Glomerular visceral epithelial cell (primary cell): ENCODE measurements at regions not wholly inside any gene's neighbourhood (a gene's known extent, or its start where the extent isn't known, plus 50 kb on each side); places are given as distances from the start of the nearest gene placed in this dataset.
"Not testable (repeated sequence)": the region's sequence is repeated elsewhere in the genome, so short reads cannot be mapped to it uniquely, and the experiment has no call there.

Experiments
- DNase-seq: peaks from one replicate; pipeline ENCODE4 v3.0.0-alpha.2; 2016; ENCODE audit errors: extremely low spot score

DNA sequence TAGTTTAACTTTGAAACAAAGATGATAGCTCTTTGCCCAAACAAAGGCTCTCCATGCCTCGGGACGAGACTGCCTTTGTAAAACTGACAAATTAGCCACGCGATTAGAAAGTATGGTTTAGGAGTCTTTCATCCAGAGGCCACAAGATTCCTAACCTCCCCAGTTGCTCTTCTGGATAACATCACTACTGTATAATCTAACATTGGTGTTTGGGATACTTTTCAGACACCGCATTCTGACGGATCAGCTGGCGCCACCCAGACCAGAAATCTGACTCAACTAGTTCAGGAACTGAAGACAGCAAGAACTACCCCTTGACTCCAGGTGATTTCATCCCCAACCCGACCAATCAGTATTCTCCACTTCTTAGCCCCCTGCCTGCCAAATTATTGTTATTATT, 98.1 kb upstream of the TEX13D start:
- DNase-seq: no peak

DNA sequence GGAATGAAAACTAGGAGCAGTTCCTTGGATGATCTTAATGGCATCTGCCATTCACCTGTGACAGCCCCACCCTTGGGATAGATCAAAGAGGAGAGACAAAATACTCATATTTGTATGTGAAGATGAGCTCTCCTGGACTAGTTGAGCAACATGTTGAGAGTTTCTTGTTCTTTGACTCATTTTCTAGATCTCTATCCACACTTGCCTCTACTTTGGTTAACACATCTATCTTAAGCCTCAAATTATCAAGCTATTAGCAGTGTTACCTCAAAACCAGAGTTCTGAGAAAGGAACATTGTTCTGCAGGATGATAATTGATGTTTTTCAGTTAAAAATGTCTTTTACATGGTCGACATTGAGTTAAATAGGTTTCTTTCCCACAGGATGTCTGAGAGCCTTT, 94.2 kb upstream of the TEX13D start:
- no peak for DNase-seq

DNA sequence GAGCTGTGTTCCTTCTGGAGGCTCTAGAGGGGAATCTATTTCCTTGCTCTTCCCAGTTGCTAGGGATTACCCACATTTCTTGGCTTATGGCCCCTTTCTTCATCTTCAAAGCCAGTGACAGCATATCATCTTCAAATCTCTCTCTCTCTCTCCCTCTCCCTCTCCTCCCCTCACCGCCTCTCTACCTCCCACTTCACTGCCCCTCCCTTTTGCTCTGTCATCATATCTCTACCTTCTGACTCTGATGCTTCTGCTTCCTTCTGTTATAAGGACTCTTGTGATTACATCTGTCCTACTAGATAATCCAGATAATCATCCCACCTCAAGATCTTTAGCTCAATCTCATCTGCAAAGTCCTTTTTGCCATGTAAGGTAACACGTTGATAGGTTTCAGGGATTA, 93.1 kb upstream of the TEX13D start:
- no peak for DNase-seq

DNA sequence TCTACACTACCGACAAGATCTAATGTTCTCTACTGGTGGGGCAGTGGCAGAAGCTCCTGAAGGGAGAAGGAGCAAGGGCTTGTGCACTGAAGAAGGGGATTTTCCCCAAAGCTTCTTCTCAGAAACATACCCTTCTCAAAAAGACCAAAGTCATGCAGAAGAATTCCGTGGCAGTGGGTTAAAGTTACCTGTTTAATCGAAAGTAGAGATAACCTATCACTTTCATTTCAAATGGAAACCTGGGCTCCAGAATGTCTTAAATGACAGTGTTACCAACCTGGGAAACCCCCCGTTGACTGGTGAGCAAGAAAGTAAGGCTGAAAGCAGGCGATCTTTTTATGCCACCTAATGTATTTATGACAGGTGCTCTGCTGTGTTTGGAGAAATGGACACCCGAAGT, 92.5 kb upstream of the TEX13D start:
- no peak for DNase-seq

DNA sequence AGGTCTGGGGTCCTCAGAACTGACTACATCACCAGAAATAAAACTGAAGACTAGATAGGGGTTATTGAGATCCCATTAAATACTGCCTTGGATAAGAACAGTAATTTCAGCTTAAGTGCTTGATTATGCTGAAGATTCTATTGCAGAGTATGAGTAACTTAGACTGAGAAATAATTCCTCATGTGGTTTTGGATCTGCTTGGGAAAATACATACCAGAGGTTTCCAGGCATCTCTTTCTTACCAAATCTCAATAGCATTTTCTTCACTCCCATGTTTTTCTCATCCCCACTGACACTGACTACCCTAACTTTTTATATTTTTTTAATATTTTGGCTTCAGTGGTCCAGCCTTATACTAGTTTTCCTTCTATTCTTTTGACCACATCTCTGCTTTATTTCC, 92.0 kb upstream of the TEX13D start:
- no peak for DNase-seq

DNA sequence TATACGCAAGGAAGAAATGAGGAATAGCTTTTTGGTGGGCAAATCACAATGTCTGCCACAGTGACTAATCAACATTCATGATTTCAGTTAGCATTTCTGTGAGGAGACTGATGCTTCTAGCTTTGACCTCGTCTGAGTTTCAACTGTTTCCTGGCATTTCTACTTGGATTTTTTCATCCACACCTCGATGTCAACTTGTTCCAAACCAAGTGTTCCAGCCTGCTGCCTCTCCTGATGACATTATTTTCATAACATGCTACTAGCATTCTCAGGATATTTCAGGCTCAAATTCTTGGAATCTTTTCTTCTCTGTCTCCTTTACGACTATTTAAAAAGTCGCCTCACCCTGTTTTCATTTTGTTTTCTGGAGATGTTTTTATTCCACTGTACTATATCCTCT, 90.3 kb upstream of the TEX13D start:
- no peak for DNase-seq

DNA sequence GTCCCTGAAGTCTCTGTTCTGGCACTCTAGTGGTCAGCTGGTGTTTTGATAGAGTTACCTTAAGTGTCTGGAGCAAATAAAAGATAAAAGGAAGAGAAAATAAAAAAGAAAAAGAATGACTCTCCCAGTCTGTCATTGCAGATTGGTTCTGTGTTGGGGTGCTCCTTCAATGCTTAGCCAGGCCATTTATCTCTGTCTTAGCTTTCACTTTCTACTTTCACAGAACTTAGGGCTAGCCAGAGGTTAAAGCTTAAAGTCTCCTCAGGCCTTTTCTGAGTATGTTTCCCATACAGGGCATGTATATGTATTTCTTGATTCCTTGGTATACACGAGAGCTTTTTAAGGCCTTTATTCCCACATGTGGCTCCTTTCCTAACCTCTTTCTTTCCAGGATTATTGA, 83.1 kb upstream of the TEX13D start:
- no peak for DNase-seq

DNA sequence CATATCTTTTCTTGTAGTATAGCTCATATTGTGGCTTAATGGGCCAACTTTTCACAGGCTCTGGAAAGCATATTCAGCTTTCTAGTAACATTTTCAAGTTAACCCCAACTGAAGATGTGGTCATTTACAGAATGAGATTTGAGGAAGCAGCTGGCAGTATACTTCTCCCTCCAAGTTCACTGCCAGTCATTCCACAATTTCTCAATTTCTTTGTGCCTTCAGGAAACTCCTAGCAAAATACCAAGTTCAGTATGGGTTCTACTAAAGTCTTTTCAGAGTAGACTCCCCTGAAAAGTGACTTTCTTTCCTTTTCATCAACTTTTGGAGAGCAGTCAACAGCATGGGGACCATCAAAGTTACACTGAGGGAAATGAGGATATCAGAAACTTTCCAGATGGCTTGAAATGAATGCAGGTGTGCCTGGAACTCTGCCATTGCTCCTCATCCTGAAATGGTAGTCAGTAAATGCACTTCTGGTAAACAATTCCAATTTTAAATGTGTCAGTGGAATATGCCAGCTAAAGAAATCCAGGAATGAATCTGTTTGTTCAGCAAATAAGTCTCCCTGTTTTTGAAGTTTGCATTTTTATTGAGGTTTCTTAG, 81.5 kb upstream of the TEX13D start:
- DNase-seq: no peak

DNA sequence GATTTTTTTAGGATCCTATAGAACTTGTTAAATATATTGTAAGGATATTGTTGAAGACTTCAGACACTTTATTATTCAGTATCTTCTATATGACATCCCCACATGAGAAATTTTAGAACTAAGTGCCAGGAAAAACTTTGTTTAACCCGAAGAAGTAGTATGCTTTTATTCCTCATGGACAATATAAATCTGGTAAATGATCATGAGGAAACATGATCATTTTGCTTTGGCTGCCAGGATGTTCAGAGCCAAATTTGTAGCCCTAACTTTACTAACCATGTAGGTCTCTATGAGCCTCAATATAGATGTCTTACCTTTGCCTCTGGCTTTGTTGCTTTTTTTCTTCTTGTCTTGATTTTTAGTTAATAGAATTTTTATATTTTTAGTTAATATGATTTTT, 77.8 kb upstream of the TEX13D start:
- no peak for DNase-seq

DNA sequence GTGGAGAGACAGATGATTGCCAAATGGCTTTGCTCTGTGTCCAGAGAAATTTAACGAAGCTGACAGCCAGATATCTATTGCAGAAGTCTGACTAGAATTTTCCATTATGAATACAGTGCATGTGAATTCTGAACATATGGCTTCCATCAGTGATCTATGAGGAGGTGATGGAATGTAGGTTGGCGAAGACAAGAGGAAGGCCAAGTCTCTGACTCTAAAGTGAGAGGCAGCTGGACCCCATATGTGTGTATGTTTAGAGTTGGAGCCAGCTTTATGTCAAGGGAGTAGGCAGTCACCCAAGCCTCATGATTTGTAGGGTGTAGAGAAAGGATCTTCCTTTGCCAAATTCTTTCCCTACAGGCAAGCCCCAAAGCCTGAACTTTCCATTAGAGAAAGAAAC, 76.2 kb upstream of the TEX13D start:
- no peak for DNase-seq

DNA sequence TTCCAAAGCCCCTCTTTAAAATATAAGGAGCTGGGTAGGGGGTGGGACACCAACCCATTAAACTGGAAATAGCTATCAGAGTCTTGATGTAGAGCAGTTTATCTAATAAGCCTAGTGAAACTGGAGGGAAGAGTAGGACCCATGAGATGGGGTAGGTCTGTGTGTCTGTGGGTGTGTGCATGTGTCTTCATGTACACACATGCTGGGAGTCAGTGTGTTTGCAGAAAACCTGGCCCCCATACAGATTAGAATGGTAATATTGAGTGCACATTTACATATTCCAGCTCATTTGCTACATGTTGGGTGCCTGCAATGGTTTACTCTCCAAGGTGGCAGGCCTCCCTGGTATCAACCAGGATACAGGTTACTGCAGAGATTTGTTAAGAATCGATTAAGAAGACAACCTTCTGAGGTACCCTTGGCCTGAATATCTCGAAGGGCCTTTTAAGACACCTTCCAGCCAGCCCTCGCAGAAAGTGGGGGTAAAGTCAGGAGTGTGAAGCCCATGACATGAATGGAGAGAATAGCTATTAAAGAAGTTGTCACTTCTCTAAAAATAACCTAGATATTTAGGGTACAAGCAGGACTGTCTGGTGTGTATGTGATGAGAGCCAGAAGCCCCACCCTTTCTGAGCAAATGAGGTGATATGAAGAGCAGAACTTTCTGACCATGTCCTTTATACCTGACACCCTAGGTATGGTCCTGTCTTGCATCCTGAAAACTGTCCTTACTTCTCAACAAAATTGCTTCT, 75.7 kb upstream of the TEX13D start:
- no peak for DNase-seq

DNA sequence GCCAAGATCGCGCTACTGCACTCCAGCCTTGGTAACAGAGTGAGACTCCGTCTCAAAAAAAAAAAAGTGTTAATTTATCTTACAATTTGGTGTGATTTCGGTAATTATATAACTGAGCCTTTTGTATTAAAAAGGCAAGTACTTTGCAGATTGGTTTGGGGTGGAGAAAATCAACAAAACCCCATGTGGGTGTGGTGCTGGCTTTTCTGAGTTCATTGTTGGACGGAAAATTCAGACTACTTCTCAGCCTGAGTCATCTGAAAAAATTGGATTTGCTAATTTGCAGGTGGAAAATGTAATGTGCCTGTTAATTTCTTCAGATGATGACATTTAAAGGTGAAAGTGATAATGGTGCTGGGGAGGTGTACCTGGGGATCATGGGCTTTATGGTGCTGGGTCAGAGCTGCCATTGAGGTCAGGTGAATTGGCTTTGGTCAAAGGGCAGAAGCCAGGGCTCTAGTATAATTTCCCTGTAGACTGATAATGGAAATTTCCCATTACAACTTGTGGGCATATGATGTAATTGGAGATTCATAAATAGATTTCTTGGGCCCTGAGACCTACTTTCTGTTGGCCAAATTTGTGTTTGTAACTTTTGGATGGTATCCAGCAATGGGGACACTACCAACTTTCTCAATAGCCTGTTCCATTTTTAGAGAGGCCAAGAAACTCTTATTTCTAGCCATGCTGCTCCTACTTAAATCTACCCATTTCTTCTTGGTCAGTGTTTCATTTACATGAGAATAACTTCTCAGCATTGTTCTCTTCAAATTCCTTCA, 74.3 kb upstream of the TEX13D start:
- DNase-seq: no peak

DNA sequence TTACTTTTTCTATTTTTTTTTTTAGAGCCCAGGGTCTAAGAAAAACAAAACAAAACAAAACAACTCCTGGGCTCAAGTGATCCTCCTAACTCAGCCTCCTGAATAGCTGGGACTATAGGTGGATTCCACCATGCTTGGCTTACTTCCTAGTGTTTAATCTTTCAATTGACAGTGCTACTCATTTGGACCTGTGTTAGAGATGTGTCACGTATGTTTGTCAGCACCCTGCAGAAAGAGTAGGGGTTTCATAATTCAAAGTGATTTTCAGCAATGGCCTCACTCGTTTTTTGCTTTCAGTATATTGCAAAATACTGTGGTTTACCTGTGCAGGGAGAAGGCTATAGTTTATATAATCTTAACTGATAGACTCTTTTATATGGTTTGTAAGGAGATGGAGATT, 71.6 kb upstream of the TEX13D start:
- no peak for DNase-seq

DNA sequence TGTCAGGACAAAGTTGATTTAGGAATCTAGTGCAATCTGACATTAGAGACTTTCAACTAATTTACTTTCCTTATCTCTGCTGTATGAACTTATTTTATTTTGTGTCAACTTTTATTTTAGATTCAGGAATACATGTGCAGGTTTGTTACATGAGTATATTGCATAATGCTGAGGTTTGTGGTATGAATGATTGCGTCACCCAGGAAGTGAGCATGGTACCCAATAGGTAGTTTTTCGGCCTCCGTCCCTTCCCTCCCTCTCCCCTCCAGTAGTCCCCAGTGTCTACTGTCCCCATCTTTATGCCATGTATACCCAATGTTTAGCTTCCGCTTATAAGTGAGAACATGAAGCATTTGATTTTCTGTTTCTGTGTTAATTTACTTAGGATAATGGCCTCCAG, 68.7 kb upstream of the TEX13D start:
- no peak for DNase-seq

DNA sequence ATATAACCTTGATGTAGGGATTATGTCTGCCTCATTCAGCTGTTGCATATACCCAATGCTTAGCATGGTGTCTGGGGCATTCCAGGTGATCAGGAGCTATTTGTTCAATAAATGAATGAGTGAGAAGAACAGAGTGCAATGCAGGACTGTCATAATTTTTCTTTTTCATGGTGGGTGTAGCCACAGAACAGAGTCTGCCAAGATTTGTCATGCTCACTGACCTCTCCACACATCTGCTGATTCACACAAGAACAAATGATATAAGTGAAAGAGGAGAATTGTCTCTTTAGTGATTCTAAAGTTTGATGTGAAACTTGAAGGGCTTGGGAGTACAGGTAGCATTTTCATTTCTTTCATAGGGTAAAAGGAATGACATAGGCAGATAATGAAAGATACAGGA, 64.4 kb upstream of the TEX13D start:
- no peak for DNase-seq

DNA sequence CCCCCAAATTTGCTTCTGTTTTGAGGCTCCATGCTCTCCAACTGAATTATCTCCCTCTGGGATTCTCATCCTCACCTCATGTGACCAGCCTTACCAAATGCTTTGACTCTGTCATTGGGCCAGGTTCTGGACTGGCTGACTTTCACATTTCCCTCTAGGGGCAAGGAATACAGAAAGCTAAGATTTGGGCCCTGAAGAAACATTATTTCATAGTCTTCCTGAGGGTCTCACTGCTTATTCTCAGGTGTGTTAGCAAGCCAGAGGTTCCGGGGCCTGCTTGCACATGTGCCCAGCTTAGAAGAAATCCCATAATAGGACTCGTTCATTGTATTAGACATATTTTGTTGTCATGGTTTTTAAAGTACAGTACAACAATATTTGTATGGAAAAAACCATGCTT, 62.6 kb upstream of the TEX13D start:
- DNase-seq: no peak

DNA sequence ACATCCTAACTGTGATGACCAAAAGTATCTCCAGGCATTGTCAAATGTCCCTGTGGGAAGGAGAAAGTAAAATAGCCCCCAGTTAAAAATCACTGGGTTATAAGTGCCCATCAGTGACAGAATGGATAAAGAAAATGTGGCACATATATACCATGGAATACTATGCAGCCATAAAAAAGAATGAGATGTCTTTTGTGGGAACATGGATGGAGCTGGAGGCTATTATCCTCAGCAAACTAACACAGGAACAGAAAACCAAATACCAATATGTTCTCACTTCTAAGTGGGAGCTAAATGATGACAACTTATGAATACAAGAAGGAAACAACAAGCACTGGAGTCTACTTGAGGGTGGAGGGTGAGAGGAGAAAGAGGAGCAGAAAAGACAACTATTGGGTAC, 60.9 kb upstream of the TEX13D start:
- not testable (repeated sequence) for DNase-seq

DNA sequence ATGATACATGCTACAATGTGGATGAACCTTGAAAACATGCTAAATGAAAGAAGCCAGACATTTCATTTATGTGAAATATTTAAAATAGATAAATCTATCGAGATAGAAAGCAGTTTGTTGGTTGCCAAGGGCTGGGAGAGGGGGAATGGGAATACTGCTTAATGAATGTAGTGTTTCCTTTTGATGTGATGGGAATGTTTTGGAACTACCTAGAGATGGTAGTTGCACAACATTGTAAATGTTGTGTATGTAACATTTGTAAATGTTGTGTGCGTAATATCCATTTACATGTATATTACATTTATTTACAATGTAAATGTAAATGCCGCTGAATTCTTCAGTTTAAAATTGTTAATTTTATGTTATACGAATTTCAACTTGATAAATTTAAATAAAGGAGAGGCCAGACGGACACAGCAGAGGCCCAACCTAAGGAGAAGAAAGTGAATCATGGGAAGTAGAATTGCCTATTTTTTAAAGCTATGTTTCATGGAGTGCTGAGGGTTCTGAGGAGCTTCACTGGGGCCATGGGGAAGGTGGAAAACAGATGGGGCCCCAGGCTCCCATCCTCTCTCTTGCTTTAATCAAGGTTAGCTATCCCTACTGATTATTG, 60.0 kb upstream of the TEX13D start:
- DNase-seq: no peak

DNA sequence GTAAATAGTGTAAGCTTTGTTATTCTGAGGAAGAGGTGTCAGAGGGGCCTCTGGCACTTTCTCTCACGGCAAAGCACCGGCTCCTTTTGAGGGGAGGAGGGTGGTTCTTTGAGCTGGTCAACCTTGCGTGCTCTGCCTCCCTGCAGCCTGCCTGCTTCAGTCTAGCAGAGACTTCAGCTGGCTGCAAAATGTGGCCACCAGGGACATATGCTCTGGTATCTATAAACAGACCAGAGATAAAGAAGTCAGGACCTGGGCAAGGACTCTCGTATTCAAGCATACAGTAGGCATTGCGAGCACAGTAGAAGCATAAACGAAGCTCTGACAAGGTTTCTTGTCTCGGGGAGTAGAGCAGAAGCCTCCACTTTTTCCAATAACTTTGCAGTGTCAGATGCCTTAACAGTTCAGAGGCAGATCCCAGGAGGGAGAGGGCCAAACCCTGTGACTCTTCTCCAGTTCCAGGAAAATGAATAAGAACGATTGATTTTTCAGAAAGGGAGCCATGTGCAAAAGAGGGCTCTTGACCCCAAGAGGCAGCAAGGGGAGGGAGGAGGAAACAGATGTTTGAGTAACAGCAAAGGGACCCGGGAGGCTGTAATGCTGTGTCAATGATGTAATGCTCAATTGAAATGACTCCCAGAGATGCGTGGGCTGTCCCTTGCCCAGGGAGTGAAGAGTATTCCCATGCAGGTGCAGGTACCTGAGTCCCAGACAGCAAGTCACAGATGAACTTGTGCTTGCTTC, 57.9 kb upstream of the TEX13D start:
- no peak for DNase-seq

DNA sequence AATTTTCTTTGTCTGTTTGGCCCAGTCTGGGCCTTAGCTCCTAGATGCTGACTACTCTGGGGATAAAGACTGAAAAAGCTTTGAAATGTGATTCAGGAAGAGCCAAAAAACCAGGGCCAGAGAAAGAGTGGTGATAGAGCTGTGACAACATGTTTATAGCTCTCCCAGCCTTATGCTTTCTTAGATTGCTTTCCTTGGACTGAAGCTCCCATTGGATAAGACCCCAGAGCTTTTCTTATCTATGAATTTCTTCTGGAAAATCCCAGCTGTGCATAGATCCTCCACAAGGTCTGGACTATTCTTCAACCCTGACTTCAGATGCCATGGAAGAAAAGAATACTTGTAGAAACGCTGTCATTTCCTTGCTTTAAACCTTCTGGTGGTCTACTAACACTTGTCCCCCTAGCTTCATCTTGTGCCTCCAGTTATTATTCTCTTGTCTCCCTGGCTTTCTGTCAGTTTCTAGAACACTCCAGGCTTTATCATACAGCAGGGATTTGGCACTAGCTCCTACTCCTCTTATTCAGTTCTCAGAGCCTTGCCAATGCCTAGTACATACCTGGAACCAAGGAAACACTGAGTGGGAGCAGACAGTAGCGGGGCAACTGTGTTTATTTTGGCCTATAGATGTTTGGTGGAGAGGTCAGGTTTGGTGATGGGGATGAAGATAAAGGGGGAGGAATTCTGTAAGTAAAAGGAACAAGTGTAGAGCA, 57.1 kb upstream of the TEX13D start:
- no peak for DNase-seq

DNA sequence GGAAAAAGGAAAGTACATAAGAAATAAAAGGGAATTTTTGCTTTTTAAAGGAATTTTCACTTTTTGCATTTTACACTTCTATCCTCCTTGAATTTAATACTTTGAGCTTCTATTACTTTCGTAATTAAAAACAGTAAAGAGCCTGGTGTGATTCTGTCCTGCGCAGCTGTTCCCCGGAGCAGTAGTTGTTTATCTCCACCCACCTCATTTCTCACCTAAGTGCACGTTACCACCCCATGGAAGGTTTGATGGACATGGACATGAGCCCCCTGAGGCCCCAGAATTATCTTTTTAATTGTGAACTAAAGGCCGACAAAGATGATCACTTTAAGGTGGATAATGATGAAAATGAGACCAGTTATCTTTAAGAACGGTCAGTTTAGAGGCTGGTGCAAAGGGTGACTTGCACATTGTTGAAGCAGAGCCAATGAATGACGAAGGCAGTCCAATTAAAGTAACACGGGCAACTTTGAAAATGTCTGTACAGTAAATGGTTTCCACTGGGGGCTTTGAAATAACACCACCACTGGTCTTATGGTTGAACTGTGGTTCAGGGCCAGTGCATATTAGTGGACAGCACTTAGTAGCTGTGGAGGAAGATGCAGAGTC, 52.1 kb upstream of the TEX13D start:
- DNase-seq: no peak
